ENCODE measurements at regions not wholly inside any gene's neighbourhood (a gene's known extent, or its start where the extent isn't known, plus 50 kb on each side); places are given as distances from the start of the nearest gene placed in this dataset.

GRCh38 chr4:27214010-27214409 is 353.4 kb downstream of the STIM2 start:
- Histone ChIP-seq H3K27ac (ENCODE audit: low read depth, low read length) (no peak overlapping the region), H3K9me2 (replicated peaks; ENCODE audit: control insufficient read depth, low read length) (no peaks in the 10 kb centered on the region)
- no peak for TF ChIP-seq EZH2phosphoT487 (IDR thresholded peaks at IDR 0.05; ENCODE audit: borderline replicate concordance, low read length)
- TF ChIP-seq CTCF (IDR thresholded peaks at IDR 0.05; ENCODE audit: low read depth, low read length, poor library complexity, severe bottlenecking): no peak

GRCh38 chr4:27215220-27215826 is 354.7 kb downstream of the STIM2 start:
- no peaks in the 10 kb centered on the region for H3K9me3 ChIP-seq (ENCODE audit: control insufficient read depth, insufficient read depth, low read length)
- H3F3A ChIP-seq (ENCODE audit: control insufficient read depth, insufficient read depth): no peaks in the 10 kb centered on the region
- no peaks in the 10 kb centered on the region for H3K27me3 ChIP-seq (ENCODE audit: control insufficient read depth, low read length)
- no peak for TF ChIP-seq CTCF (IDR thresholded peaks at IDR 0.05; ENCODE audit: low read depth, low read length, poor library complexity, severe bottlenecking)
- TF ChIP-seq EZH2phosphoT487 (IDR thresholded peaks at IDR 0.05; ENCODE audit: borderline replicate concordance, low read length): no peak
- H3K9me2 ChIP-seq (replicated peaks; ENCODE audit: control insufficient read depth, low read length): no peaks in the 10 kb centered on the region
- H3K4me1 ChIP-seq (ENCODE audit: control insufficient read depth, low read length): no peaks in the 10 kb centered on the region
- H3K36me3 ChIP-seq (ENCODE audit: control insufficient read depth, low read length): no peaks in the 10 kb centered on the region
- H4K20me1 ChIP-seq (ENCODE audit: control insufficient read depth, insufficient read depth, low read depth, low read length): no peaks in the 10 kb centered on the region
- H3K27ac ChIP-seq (ENCODE audit: low read depth, low read length): no peak overlapping the region
- no peak overlapping the region for H3K4me3 ChIP-seq (ENCODE audit: low read length)
- no peaks in the 10 kb centered on the region for H3K79me2 ChIP-seq (ENCODE audit: control insufficient read depth, low read length)
- H3K4me2 ChIP-seq (ENCODE audit: low read length): no peak overlapping the region

More at GRCh38 chr4:27214010-27214409, 353.4 kb downstream of the STIM2 start:
- Histone ChIP-seq H3K27me3 (ENCODE audit: control insufficient read depth, low read length) (no peaks in the 10 kb centered on the region), H3K4me1 (ENCODE audit: control insufficient read depth, low read length) (no peaks in the 10 kb centered on the region), H3K79me2 (ENCODE audit: control insufficient read depth, low read length) (no peaks in the 10 kb centered on the region), H4K20me1 (ENCODE audit: control insufficient read depth, insufficient read depth, low read depth, low read length) (no peaks in the 10 kb centered on the region), H3K36me3 (ENCODE audit: control insufficient read depth, low read length) (no peaks in the 10 kb centered on the region), H3K9me3 (ENCODE audit: control insufficient read depth, insufficient read depth, low read length) (no peaks in the 10 kb centered on the region), H3K4me3 (ENCODE audit: low read length) (no peak overlapping the region), H3K4me2 (ENCODE audit: low read length) (no peak overlapping the region), H3F3A (ENCODE audit: control insufficient read depth, insufficient read depth) (no peaks in the 10 kb centered on the region)

- Histone ChIP-seq H3K4me1 (ENCODE audit: control insufficient read depth, low read length) (no peaks in the 10 kb centered on the region), H3K4me2 (ENCODE audit: low read length) (no peak overlapping the region), H4K20me1 (ENCODE audit: control insufficient read depth, insufficient read depth, low read depth, low read length) (no peaks in the 10 kb centered on the region), H3F3A (ENCODE audit: control insufficient read depth, insufficient read depth) (no peaks in the 10 kb centered on the region), H3K9me3 (ENCODE audit: control insufficient read depth, insufficient read depth, low read length) (no peaks in the 10 kb centered on the region), H3K9me2 (replicated peaks; ENCODE audit: control insufficient read depth, low read length) (no peaks in the 10 kb centered on the region), H3K79me2 (ENCODE audit: control insufficient read depth, low read length) (no peaks in the 10 kb centered on the region), H3K27ac (ENCODE audit: low read depth, low read length) (no peak overlapping the region), H3K4me3 (ENCODE audit: low read length) (no peak overlapping the region), H3K27me3 (ENCODE audit: control insufficient read depth, low read length) (no peaks in the 10 kb centered on the region), H3K36me3 (ENCODE audit: control insufficient read depth, low read length) (no peaks in the 10 kb centered on the region)
- TF ChIP-seq CTCF (IDR thresholded peaks at IDR 0.05; ENCODE audit: low read depth, low read length, poor library complexity, severe bottlenecking) (no peak), EZH2phosphoT487 (IDR thresholded peaks at IDR 0.05; ENCODE audit: borderline replicate concordance, low read length) (no peak)
Observed at GRCh38 chr4:27217261-27217769, 356.7 kb downstream of the STIM2 start.

Data from DOHH2 (cell line).